Glomerular visceral epithelial cell (primary cell): ENCODE measurements at regions not wholly inside any gene's neighbourhood (a gene's known extent, or its start where the extent isn't known, plus 50 kb on each side); places are given as distances from the start of the nearest gene placed in this dataset.
"Not testable (repeated sequence)": the region's sequence is repeated elsewhere in the genome, so short reads cannot be mapped to it uniquely, and the experiment has no call there.

ENCODE experiments used
- DNase-seq: peaks from one replicate; pipeline ENCODE4 v3.0.0-alpha.2; 2016; ENCODE audit errors: extremely low spot score

DNA sequence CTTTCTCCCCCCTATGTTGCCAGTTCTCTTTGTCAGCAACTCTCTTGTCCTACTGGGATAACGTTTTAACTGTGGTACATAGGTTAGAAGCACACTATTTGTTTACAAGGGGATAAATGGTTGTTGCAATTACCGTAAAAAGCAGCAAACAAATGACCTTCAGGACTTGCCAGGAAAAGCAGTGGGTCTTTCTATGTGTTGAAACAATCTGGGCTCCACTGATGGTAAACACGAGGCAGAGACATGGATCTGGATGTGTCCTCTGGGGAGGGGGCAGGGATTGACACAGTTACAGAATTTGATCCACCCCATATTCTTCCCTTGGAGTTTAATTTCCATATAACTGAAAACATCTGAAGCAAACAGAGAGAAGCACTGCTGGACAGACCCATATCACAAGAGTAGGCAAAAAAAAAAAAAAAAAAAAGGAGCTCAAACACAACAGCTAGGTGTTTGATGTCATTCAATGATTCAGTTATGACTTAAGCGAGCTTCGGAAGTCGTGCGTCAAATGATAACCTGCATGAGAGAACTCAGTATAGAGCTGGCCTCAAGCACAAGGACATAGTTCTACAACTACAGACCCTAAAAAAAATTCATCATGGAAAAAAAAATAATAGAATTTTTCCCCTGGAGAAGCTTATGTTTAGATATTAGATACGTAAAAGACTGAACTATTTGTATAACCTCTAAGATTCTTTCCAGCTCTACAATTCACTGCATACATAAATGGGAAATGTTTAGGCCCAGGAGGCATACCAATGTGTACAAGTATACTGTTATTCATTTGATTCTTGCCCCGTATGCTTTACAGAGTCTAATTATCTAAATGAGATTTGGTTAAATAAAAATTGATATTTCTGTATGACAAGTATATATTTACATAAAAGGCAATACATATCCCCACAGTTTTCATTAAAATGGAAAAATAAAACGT, 127.7 kb downstream of the ALDH8A1 start:
- no peak for DNase-seq

DNA sequence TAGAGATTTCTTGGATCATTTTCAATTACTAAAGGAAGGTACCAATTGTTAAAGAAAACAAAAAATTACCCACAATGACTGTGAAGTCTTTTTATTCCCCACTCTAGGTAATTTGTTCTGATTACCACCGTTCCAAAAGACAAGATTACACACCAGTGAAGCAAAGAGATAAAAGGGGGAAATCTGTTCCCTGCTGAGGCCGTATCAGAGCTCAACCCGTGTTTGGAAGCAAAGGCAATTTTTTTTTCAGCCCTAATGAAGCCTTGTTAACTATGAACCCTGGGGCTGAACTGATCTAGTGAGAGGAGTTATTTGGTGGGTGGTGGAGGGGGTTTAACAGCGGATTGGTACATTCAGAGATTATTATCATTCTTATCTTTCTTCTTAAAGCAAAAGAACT, 128.5 kb downstream of the ALDH8A1 start:
- no peak for DNase-seq

DNA sequence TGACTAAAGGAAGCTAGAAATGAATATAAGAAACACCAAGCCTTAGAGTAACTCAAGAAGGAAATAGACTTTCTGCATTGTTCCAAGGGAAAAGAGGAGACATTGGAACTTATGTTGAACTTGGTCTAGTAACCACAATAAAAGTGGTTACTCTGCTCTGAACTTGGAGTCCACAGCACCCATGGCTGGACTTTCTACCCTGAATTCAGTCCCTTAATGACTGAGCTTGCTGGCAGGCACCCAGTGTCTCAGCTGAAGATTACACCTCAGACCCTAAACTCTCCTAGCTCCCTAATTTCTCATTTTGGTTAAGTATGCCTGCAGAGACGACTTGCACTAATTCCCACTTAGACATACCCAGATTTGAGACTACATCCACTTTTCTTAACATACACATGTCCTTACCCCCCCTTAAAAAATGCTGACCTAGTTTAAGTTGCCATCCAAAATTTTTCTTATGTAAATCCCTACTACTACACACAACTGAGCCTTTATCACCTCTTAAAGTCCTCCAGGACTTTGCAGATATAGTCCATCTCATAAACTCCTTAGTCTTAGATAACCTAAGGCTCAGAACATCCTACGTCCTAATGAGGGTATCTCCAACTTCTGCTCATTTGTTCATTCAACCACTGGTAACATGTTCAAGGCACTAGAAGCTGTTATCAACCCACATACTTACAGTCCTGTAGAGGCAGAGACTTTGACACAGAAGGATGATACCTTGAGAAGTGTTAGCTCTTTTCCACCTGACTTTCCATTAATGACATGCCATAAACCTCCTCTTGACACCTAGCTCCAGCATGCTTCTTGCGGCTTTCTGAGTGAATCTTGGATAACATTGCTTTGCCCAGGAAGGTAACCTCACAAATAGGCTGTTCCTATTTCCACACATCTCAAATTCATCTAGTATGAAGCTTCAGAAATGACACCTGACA, 129.8 kb downstream of the ALDH8A1 start:
- no peak for DNase-seq

DNA sequence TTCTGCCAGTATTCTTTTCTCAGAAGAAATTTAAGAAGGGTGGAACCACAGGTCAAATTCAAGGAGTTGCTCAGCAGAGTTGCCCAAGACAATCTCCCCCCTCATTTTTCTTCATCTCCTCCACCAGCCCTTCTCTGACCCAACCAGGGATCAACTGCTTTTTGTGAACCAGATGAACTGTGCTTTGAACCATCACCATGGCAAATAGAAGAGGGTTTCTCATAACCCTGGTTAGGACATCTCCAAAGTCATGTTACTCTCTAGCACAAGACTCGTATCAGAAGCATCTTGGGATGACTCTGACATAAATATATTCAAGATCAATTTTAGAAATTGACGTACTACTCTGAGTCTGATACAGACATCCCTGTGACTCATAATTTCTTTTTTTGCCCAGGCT, 130.7 kb downstream of the ALDH8A1 start:
- DNase-seq = no peak

DNA sequence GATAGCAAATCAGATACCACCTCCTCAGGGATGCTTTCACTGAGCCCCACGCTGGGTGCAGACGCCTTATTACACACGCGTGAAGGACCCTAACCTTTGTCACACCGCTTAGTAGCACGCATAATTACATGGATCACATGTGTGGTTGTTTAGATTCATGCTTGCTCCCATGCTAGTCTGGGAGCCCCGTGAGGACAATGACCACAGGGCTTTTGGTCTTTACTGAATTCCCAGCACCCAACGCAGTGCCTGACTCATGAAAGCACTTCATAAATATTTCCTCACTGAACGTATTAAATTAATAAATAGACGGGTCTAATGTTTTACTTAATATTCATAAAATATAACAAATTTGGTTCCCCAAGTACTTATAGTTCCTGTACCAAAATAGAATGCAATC, 132.5 kb downstream of the ALDH8A1 start:
- no peak for DNase-seq

DNA sequence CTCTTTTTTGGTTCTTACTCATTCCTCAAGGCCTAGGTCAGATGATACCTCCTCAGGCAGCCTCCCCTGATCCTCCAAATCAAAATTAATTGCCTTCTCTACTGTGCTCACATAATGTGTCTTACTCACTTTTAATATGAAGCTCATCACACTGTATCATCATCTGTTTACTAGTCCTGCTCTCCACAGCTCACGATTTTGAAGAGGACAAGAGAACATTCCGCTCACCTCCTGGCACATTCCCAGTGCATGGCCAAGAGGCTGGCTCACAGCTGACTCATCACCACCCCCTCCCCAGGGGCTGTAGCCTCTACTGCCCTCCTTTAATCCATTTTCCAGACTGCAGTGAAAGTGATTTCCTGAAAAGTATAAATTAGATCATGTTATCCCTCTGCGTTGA, 133.1 kb downstream of the ALDH8A1 start:
- peak; percentile 31 for DNase-seq

DNA sequence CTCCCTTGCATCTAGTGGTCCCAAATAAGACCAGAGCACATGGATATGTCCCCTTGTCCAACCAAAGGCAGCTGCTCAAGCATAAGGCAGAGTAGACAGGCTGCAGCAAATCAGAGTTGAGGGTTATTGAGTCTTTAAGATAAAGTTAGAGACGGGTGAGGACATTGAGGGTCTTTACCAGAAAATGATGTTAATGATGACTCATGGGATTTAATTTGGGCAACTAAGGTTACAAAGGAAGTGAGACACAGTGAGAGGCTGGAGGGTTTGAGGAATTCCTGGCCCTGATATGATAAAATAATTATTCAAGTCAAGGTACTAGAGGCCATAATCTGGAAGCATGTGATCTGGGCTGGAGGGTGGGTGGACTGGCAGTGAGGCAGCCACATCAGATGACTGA, 133.6 kb downstream of the ALDH8A1 start:
- no peak for DNase-seq

DNA sequence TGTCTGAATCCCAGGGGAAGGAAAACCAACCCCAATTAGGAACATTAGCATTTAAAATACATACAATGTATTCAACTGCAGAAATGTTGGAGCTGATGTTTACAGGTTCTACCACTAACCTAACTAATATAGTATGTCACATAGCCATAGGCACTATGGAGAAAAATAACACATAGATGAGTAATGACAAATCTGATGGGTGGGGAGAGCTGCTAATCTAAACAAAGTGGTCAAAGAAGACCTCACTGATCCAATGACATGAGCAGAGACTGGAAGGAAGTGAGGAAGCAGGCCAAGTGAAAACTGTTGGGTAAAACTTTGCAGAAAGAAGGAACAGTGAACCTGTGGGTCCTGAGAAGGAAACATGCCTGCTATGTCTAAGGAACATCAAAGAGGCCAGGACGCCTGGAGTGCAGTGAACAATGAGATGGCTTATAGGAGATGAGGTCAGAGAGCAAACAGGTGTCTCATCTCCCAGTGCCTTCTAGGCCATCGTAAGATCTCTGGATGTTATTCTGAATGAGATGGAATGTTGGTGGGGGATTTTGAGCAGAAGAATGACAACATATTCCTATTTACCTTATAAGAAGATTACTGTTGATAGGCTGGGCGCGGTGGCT, 135.7 kb downstream of the ALDH8A1 start:
- peak; percentile 28 for DNase-seq

DNA sequence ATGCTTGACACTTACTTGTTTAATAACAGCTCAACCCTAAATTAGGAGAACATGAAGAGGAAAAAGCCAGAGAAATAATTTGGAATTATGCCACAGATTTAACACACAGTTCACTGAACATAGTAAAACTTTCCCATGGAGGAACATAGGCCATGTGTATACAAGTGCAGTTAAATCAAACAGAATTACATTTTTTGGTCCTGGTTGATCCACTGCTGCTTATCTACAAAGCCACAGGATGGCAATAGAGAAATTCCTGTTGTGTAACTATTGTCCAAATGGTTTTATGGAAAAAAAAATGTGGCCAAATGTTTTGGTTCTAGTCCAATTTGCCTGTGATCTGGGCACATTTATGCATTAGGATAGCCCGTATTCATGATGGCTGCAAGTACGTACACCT, 136.8 kb downstream of the ALDH8A1 start:
- peak; percentile 16 for DNase-seq

DNA sequence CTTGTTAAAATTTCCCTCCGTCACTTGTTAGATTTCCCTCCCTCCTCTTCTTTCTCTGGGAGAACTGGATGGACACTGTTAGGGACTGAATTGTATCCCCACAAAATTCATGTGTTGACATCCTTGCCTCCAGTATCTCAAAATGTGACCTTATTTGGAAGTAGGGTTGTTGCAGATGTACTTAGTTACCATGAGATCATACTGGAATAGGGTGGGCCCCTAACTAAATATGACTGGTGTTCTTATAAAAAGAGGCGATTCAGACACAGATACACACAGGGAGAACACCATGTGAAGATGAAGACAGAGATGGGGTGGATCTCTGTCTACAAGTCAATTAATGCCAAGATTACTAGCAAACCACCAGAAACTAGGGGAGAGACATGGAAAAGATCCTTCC, 139.5 kb downstream of the ALDH8A1 start:
- no peak for DNase-seq

DNA sequence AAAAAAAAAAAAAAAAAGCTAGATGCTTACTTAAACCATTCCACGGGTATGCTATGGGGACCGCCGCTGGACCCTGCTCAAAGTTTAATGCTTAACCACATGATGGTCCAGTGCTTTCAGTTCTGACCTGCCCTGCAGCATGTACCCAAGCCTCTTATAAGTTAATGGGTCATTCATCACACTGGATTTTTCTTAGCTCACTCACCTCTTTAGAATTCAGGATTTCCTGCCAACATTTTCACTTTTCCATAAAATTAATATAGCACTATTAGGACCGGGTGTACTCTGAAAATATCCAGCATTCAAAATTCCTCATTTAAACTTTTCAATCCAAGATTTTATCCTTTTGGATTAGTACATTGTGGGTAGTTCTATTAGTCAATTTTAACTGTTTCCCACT, 140.8 kb downstream of the ALDH8A1 start:
- DNase-seq = peak; percentile 92

DNA sequence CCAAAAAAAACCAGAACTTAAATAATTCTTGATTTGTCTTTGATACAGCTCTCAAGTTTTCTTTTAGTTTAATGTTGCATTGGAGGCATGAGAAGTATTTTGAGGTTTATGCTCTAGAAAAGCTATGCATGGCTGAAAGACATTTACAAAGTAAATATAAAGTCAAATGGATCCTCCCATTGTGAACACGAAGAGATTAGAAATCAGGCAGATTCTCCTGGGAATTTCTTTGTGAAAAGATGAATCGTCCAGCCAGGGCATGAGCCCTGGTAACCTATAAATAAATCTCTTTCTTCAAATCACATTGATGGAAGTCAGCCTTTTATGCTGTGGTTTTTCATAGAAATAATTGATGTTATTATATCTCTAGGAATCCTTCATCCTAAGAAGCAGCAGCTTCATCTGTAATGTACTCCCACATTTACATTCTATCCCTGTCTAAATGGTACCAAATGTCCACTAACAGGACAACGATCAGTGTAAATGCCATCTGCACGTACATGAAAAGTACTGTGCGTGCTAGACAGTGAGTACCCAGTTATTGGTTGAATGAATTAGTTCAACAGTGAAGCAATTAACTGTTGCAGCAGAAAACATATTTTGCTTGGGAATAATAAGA, 143.6 kb downstream of the ALDH8A1 start:
- no peak for DNase-seq

DNA sequence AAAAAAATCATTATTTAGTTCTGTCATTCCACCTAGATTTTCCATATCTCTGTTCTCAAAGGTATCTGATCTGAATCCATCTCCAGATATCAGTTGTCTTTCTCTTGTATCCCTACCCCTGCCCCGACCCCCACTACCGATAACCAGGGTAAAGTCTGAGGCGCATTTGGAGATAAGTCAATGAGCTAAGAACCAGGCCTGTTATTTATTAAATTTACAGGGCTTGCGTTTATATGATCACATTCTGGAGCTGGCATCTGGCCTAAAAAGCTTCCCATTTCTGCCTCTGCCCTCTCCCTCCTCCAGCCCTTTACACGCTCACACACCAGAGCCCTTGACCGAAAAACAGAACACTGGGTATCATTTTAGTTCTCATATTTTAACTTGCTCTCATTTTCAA, 144.7 kb downstream of the ALDH8A1 start:
- no peak for DNase-seq

DNA sequence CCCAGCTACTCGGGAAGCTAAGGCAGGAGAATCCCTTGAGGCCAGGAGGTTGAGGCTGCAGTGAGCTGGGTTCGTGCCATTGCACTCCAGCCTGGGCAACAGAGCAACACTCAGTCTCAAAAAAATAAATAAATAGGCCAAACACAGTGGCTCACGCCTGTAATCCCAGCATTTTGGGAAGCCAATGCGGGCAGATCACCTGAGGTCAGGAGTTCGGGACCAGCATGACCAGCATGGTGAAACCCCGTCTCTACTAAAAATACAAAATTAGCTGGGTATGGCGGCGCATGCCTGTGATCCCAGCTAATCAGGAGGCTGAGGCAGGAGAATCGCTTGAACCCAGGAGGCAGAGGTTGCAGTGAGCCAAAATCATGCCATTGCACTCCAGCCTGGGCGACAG, 145.6 kb downstream of the ALDH8A1 start:
- not testable (repeated sequence) for DNase-seq

DNA sequence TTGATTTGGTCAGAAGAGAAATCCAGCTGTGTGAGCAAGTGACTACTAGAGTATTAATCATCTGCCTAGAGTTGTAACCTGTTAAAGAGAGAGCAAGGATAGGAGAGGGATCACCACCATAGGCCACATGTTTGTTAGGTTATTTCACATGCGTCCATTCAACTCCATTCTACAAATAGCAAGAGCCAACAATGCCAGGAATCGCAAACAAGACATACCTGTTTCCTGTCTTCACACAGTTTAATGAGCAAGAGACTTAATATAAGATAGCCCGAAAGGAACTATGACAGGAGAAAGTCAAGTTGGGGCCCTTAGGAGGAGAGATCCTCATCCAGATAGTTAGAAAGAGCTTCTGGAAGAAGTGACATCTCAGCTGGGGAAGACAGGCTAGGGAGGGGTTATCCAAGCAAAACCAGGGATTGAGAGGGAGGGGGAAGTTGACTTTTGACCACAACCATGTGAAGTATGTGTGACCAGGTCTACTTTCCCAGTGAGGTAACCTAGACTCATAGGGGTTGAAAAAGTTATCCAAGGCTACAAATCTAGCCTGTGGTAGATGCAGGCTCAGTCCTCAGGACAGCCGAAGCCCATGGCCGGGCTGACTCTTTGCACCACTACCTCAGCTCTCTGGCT, 147.4 kb downstream of the ALDH8A1 start:
- DNase-seq = peak; percentile 91

DNA sequence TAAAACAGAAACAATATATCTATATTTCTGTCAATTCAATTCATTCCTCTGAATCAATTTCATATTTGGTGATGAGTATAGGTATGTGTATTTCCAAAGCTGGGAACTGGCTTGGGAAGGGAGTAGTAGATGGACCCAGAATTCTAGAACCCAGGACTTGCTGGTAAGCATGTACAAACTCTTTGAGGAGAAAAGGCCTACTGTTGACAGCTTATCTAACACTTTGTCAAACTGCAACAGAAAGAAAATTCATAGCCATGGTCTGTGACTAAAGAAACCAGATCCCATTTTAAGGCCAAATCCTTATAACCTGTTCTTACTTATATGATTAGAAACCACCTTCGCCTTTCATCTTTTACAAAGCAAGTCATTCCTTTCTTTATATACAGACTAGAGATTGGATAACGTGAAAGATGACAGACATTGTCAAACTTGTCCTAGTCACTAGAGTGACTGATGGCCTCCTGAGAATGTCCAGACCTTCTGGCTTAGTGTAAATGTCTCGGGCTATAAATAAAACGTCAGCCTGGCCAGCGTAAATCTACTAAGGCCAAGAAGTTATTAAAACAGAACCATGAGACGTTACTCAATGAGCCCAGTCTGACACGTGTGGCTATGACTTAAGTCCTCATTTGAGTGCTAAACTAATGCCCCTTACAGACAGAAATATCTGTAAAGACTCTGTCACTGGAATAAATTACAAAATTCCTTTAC, 152.3 kb downstream of the ALDH8A1 start:
- no peak for DNase-seq

DNA sequence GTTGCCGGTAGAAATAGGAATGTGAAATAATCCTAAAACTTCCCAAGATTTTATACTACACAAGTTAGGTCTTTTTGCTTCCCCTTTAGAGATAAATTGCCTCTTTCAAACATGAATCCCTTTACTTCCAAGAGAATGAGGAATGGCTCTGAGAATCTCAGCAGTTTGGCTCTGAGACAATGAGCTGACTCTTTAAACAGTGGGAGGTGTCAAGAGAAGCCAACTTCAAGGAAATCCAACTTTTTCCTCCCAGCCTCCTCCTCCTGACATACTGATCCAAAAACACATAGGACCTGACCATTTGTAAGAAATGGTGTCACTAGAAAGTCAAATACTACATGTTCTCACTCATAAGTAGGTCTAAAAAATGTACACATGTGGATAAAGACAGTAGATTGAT, 154.2 kb downstream of the ALDH8A1 start:
- DNase-seq = no peak

DNA sequence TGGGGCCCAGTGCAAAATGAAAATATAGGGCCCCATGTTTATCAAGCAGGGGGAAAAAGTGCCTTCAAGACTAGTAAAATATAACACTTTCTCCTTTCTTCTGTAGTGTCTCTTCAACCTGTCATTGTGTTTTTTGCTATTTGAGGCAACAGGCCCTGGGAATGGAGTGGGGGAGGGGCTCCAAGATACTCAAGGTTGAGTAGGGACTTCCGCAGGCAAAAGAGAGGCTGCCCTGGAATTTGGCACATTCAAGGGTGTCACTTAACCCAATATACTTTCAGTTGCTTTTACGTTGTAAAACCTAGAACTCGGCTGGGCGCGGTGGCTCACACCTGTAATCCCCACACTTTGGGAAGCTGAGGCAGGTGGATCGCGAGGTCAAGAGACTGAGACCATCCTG, 154.9 kb downstream of the ALDH8A1 start:
- no peak for DNase-seq

DNA sequence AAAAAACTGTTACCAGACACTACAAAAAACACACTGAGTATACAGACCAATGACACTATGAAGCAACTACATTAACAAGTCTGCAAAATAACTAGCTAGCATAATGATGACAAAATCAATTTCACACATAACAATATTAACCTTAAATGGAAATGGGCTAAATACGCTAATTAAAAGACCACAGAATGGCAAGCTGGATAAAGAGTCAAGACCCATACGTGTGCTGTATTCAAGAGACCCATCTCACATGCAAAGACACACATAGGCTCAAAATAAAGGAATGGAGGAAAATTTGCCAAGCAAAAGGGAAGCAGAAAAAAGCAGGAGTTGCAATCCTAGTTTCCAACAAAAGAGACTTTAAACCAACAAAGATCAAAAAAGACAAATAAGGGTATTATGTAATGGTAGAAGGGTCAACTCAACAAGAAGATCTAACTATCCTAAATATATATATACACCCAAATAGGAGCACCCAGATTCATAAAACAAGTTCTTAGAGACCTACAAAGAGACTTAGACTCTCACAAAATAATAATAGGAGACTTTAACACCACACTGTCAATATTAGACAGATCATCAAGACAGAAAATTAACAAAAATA, 158.6 kb downstream of the ALDH8A1 start:
- DNase-seq = not testable (repeated sequence)

DNA sequence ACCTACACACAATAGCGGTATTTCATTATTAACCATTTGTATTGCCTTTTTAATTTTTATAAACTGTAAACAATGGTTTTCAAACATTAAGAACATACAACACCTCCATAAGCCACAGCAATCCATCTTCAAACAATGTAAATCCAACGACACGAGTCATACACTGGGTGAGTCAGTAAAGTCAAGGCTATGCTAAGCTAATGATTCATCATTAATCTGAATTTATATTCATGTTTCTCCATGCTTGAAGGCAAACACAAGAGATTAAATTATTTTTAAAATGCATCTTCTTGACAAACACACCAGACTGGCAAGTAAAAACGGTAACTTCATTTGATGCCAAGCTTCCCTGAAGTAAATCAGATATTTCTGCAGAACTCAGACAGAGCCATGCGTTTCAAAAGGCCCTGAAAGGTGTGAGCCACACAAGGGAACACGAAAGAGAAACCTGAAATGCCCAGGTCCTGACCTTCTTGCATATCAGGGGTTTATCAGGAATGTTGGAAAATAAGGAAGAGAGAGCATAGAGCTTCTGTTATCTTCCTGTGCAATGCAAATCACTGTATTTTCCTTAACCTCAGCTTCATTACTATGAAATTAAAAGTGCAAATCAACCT, 162.5 kb downstream of the ALDH8A1 start:
- DNase-seq = peak; percentile 27
